Adipocyte (in vitro differentiated cells): ENCODE measurements at regions not wholly inside any gene's neighbourhood (a gene's known extent, or its start where the extent isn't known, plus 50 kb on each side); places are given as distances from the start of the nearest gene placed in this dataset.

Experiments
- DNase-seq: peaks from one replicate; pipeline ENCODE4 v3.0.0-alpha.2; 2015; ENCODE audit warnings: low read depth
- H3K27me3 ChIP-seq: replicated peaks from 2 replicates; pipeline ENCODE4 v1.7.0; 2013; ENCODE audit warnings: mild to moderate bottlenecking, low read length, moderate library complexity; ENCODE audit not compliant: control insufficient read depth, insufficient read depth
- H3K36me3 ChIP-seq: 2 replicates; pipeline ENCODE4 v1.7.0; 2013; ENCODE audit warnings: low read length, mild to moderate bottlenecking, moderate library complexity; ENCODE audit not compliant: control insufficient read depth, insufficient read depth, severe bottlenecking
- H3K4me1 ChIP-seq: 2 replicates; pipeline ENCODE4 v1.7.0; 2013; ENCODE audit warnings: mild to moderate bottlenecking, low read length, moderate library complexity; ENCODE audit not compliant: control insufficient read depth, insufficient read depth
- H3K4me3 ChIP-seq: 2 replicates; pipeline ENCODE4 v1.7.0; 2013; ENCODE audit warnings: mild to moderate bottlenecking, low read length, moderate library complexity
- H3K9ac ChIP-seq: 2 replicates; pipeline ENCODE4 v1.7.0; 2013; ENCODE audit warnings: mild to moderate bottlenecking, low read length, moderate library complexity
- H3K9me3 ChIP-seq: 2 replicates; pipeline ENCODE4 v1.7.0; 2013; ENCODE audit warnings: mild to moderate bottlenecking, low read length, moderate library complexity; ENCODE audit not compliant: control insufficient read depth

DNA sequence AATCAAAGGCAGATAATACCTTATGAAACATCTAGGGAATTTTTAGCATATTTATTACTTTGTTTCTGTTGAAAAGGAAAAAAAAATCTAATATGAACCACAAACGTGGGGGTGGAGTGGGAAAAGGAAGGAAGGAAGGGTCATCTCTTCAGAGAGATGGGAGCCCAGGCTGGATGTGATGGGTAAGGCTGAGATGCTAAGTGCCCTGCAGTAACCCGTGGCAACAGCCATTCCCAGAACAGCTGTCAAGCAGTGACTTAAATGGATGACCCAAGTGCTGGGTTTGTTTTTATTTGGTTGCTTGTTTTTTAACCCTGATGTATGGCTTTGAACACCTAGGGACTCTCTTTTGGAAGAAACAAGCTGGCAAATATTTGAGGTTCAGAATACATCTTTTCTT lies 50.7 kb upstream of the KLF7 start:
- peaks cover 9% of the 10 kb centered on the region for H3K4me1 ChIP-seq
- DNase-seq: no peak
- H3K9ac ChIP-seq: no peak overlapping the region
- no peaks in the 10 kb centered on the region for H3K36me3 ChIP-seq
- H3K9me3 ChIP-seq: no peaks in the 10 kb centered on the region
- no peaks in the 10 kb centered on the region for H3K27me3 ChIP-seq
- H3K4me3 ChIP-seq: no peak overlapping the region

DNA sequence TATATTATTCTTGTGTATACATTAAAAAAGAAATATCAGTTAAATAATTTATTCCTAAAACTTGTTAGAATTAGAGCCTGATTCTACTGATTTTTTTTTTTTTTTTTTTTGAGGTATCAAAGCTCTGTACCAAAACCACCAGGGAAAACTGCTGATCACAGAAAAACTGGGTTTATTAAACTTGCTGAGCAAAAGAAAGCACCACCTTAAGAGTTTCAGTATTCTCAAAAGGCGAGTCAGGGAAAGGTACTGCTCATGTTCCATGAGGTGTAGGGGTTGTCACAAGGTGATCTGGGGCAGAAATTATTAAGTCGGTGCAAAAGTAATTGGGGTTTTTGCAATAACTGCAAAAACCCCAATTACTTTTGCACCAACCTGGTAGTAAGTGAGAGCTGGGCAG lies 51.7 kb upstream of the KLF7 start:
- Histone ChIP-seq H3K27me3 (no peaks in the 10 kb centered on the region), H3K4me3 (no peak overlapping the region), H3K9ac (no peak overlapping the region), H3K9me3 (no peaks in the 10 kb centered on the region), H3K4me1 (peaks cover 9% of the 10 kb centered on the region), H3K36me3 (no peaks in the 10 kb centered on the region)
- no peak for DNase-seq

GRCh38 chr2:207219081-207219630 lies 53.4 kb upstream of the KLF7 start:
- Histone ChIP-seq H3K4me1 (peaks cover 9% of the 10 kb centered on the region), H3K4me3 (no peak overlapping the region)
- no peak for DNase-seq

GRCh38 chr2:207219676-207220501 lies 54.1 kb upstream of the KLF7 start:
- Histone ChIP-seq H3K27me3 (no peaks in the 10 kb centered on the region), H3K36me3 (no peaks in the 10 kb centered on the region), H3K9ac (no peak overlapping the region), H3K4me3 (no peak overlapping the region), H3K4me1 (peaks cover 9% of the 10 kb centered on the region), H3K9me3 (no peaks in the 10 kb centered on the region)
- peak; percentile 78 for DNase-seq

More at GRCh38 chr2:207219081-207219630, 53.4 kb upstream of the KLF7 start:
- H3K9ac ChIP-seq: no peak overlapping the region
- no peaks in the 10 kb centered on the region for H3K9me3 ChIP-seq
- no peaks in the 10 kb centered on the region for H3K27me3 ChIP-seq
- H3K36me3 ChIP-seq: no peaks in the 10 kb centered on the region

DNA sequence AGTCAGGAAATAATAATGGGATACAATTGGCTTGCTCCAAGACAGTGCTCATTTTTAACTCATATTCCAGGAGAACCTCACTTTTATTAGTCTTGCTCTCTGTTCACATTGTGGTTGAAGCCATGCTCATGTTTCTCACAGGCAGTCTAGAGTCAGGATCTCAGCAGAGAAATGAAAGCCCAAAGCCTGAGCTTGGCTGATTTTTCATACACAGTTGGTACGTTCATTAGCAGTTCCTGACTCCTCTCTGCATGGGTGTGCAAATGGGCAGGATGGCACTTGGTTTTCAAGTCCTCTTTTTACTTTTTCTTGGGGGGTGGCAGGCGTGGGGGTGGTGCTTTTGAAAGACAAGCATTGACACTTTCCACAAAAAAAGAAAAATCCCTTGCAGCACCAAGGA lies 56.0 kb upstream of the KLF7 start:
- Histone ChIP-seq H3K9ac (no peak overlapping the region), H3K4me3 (no peak overlapping the region), H3K9me3 (no peaks in the 10 kb centered on the region), H3K27me3 (no peaks in the 10 kb centered on the region), H3K4me1 (peaks cover 9% of the 10 kb centered on the region), H3K36me3 (no peaks in the 10 kb centered on the region)
- no peak for DNase-seq

DNA sequence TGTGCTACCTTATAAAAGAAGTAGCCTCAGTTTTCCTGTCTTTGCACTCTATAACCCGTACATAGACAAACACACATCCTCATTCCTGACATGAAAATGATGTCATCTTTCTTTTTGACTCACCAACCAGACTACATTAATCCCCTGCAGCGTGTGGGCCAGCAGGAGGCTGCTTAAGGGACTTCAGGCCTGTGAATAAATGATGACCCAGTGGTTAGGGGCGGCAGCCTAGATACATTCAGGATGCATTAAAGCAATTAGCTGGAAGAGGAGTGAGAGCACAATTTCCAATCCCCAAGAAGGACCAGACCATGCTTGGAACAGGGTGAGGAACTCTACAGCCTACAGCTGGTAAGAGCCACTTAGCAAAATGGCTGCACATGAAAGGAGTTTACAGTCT lies 57.3 kb upstream of the KLF7 start:
- H3K27me3 ChIP-seq: no peaks in the 10 kb centered on the region
- no peak overlapping the region for H3K4me3 ChIP-seq
- H3K9ac ChIP-seq: no peak overlapping the region
- peaks cover 17% of the 10 kb centered on the region for H3K4me1 ChIP-seq
- H3K9me3 ChIP-seq: no peaks in the 10 kb centered on the region
- H3K36me3 ChIP-seq: no peaks in the 10 kb centered on the region
- DNase-seq: peak; percentile 52

DNA sequence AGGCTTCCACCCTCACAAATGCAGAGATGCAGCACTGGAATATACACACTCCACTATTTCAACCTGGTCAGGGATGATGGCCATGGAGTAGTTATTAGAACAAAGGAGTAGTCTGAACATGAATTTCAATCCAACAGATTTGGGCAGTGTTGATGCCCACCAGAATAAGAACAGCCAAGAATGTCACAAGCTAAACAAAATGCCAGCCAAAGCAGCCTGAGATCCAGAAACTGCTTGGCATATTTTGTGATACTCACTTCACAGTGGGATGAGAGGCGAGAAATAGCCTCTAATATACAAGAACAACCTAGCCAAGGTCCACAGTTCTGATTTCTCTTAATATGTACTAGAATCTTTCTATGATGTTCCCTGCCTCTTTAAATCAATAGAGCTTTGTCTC lies 58.6 kb upstream of the KLF7 start:
- H3K4me1 ChIP-seq: peaks cover 17% of the 10 kb centered on the region
- H3K36me3 ChIP-seq: no peaks in the 10 kb centered on the region
- no peaks in the 10 kb centered on the region for H3K9me3 ChIP-seq
- H3K27me3 ChIP-seq: no peaks in the 10 kb centered on the region
- H3K4me3 ChIP-seq: no peak overlapping the region
- no peak for DNase-seq
- H3K9ac ChIP-seq: no peak overlapping the region

DNA sequence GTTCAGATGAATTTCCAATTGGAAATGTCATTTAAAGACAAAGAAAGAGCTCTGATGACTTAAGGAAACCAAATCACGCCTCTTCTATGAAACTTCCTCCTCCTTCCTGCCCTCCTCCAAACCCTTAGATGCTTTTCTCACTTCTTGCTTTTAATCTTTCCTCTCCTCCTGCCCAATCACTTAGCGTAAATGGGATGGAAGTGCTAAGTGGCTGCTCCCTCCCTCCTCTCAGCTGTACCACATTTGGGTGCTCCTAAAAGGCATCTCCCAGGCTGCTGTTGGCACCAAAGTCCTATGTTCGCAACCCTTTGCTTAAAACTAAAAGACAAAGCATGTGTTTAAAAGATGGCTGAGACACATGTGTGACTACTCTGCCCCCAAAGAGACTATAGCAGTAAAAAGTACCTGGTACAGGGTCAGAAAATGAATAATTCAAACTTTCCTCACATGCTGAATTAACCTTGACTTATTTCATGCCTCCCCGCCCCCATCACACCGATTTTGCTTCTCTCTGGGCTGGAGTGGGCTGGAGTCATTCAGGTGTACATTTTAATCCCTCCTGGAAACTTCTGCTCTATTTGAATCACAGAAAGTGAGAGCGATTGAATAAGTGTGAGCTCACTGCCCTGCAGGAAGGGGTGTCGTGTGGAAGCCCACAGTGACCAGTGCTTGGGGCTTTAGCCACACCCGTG lies 59.2 kb upstream of the KLF7 start:
- no peak for DNase-seq
- Histone ChIP-seq H3K4me3 (no peak overlapping the region), H3K9ac (no peak overlapping the region), H3K36me3 (no peaks in the 10 kb centered on the region), H3K4me1 (peaks cover 14% of the 10 kb centered on the region), H3K9me3 (no peaks in the 10 kb centered on the region), H3K27me3 (no peaks in the 10 kb centered on the region)

- DNase-seq: no peak
- Histone ChIP-seq H3K9me3 (no peaks in the 10 kb centered on the region), H3K4me1 (peaks cover 8% of the 10 kb centered on the region), H3K9ac (no peak overlapping the region), H3K4me3 (no peak overlapping the region), H3K27me3 (no peaks in the 10 kb centered on the region), H3K36me3 (no peaks in the 10 kb centered on the region)
Observed at GRCh38 chr2:207225773-207226172, 60.0 kb upstream of the KLF7 start.

GRCh38 chr2:207226243-207226642 lies 60.5 kb upstream of the KLF7 start:
- H3K9me3 ChIP-seq: no peaks in the 10 kb centered on the region
- H3K4me3 ChIP-seq: no peak overlapping the region
- H3K36me3 ChIP-seq: no peaks in the 10 kb centered on the region
- no peak overlapping the region for H3K9ac ChIP-seq
- H3K27me3 ChIP-seq: no peaks in the 10 kb centered on the region
- peaks cover 8% of the 10 kb centered on the region for H3K4me1 ChIP-seq
- DNase-seq: no peak

DNA sequence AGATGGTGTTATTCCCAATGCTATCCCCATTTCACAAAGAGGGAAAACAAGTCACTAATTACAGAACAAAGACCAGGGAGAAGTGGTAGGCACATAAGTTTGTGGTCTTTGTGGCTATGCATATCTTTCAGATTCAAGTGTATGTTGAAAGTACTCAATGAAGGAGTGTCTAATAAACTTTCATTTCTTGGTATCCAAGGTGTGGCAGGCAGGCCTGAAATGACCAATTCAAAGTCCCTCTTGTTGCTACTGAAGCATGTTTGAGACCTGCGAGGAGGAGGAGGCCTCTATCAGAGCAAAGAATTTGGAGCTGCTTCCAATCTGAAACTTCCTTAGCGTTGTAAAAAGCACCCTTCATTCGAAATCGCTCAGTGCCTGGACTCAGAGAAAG lies 60.9 kb upstream of the KLF7 start:
- DNase-seq: no peak
- H3K4me3 ChIP-seq: no peak overlapping the region
- H3K4me1 ChIP-seq: peaks cover 8% of the 10 kb centered on the region
- H3K36me3 ChIP-seq: no peaks in the 10 kb centered on the region
- no peaks in the 10 kb centered on the region for H3K27me3 ChIP-seq
- H3K9ac ChIP-seq: no peak overlapping the region
- no peaks in the 10 kb centered on the region for H3K9me3 ChIP-seq
